Nephron (organoid): ENCODE measurements at regions not wholly inside any gene's neighbourhood (a gene's known extent, or its start where the extent isn't known, plus 50 kb on each side); places are given as distances from the start of the nearest gene placed in this dataset.

Experiments used
- H3K27ac Mint-ChIP-seq, 3 experiments: 2 replicates each; pipeline ENCODE4 v1.8.0; 2020; ENCODE audit warnings: mixed read lengths in 3 of 3, mild to moderate bottlenecking in 2 of 3, moderate library complexity in 1 of 3
- H3K27me3 Mint-ChIP-seq: 2 replicates; pipeline ENCODE4 v1.8.0; 2021; ENCODE audit warnings: low read depth, mild to moderate bottlenecking, moderate library complexity, mixed read lengths
- H3K36me3 Mint-ChIP-seq: 2 replicates; pipeline ENCODE4 v1.8.0; 2020; ENCODE audit warnings: low read depth, mixed read lengths
- H3K4me1 Mint-ChIP-seq: 2 replicates; pipeline ENCODE4 v1.8.0; 2020; ENCODE audit warnings: mixed read lengths
- H3K4me3 Mint-ChIP-seq, 3 experiments: 2 replicates each; pipeline ENCODE4 v1.8.0; 2020; ENCODE audit warnings: mild to moderate bottlenecking in 3 of 3, mixed read lengths in 3 of 3, moderate library complexity in 2 of 3
- H3K9me3 Mint-ChIP-seq: 2 replicates; pipeline ENCODE4 v1.8.0; 2020; ENCODE audit warnings: mixed read lengths
- CTCF ChIP-seq, 3 experiments: fragments of 200-600 bp; sonication (generic); IDR thresholded peaks; one replicate each; pipeline ENCODE4 v1.5.0; 2021; ENCODE audit warnings: antibody characterized with exemption in 3 of 3; ENCODE audit not compliant: unreplicated experiment in 3 of 3

DNA sequence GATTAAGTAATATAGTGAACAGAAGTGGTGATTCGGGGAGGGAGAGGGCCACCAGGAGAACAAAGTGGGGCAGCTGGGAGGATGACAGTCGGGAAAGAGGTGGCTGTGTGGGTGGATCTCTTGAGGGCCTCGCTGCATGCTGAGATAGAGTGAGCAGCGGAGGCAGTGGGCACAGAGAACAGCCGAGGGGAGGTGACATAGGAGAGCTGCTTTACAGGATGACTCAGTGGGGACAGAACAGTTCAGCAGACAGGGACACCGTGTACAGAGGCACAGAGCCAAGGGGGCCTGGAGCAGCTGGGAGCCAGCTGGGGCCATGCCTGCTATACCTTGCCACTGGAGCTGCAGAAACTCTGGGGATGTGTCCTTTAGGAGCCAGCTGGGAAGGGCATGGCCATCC, 273.9 kb downstream of the GADD45G start:
- H3K36me3 Mint-ChIP-seq, result no peaks in the 10 kb centered on the region
- TF ChIP-seq CTCF (IDR thresholded peaks at IDR 0.05; ENCODE audit: unreplicated experiment in 3 of 3), result no peak

GRCh38 chr9:89879276-89879675, 274.5 kb downstream of the GADD45G start:
- peaks cover 22% of the 10 kb centered on the region for H3K4me1 Mint-ChIP-seq
- H3K36me3 Mint-ChIP-seq, result no peaks in the 10 kb centered on the region
- H3K9me3 Mint-ChIP-seq, result no peaks in the 10 kb centered on the region
- H3K27me3 Mint-ChIP-seq, result peaks cover 3% of the 10 kb centered on the region
- H3K4me3 Mint-ChIP-seq, result no peak overlapping the region
- no peak for TF ChIP-seq CTCF (IDR thresholded peaks at IDR 0.05; ENCODE audit: unreplicated experiment in 3 of 3)
- H3K27ac Mint-ChIP-seq, result peak overlapping the region in 2 of 3 experiments; percentile 15 to 45

More for the DNA sequence above, 273.9 kb downstream of the GADD45G start:
- peak overlapping the region in 1 of 3 experiments; percentile 6 for H3K27ac Mint-ChIP-seq
- peaks cover 22% of the 10 kb centered on the region for H3K4me1 Mint-ChIP-seq
- H3K27me3 Mint-ChIP-seq, result peaks cover 3% of the 10 kb centered on the region
- H3K9me3 Mint-ChIP-seq, result no peaks in the 10 kb centered on the region
- H3K4me3 Mint-ChIP-seq, result no peak overlapping the region

DNA sequence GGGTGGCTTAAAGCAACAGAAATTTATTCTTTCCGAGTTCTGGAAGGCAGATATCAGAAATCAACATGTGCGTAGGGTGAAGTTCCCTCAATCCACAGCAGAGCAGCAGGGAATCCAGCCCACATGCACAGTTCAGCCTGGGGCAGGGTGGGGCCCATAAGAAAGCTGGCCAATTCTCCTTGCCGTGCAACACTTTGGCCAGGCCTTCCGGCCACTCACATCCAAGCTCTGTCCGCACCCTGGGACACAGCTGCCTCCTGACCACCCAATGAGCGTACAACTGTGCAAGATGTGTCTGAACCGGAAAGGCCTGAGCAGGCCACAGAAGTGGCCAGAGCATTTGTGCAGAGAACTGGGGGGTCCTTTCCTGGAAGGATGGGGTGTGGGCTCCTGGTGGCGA, 274.9 kb downstream of the GADD45G start:
- H3K4me1 Mint-ChIP-seq, result peaks cover 18% of the 10 kb centered on the region
- H3K27me3 Mint-ChIP-seq, result peaks cover 3% of the 10 kb centered on the region
- H3K27ac Mint-ChIP-seq, result peak overlapping the region in 2 of 3 experiments; percentile 15 to 45
- TF ChIP-seq CTCF (IDR thresholded peaks at IDR 0.05; ENCODE audit: unreplicated experiment in 3 of 3), result no peak
- H3K4me3 Mint-ChIP-seq, result no peak overlapping the region
- H3K36me3 Mint-ChIP-seq, result no peaks in the 10 kb centered on the region
- no peaks in the 10 kb centered on the region for H3K9me3 Mint-ChIP-seq

DNA sequence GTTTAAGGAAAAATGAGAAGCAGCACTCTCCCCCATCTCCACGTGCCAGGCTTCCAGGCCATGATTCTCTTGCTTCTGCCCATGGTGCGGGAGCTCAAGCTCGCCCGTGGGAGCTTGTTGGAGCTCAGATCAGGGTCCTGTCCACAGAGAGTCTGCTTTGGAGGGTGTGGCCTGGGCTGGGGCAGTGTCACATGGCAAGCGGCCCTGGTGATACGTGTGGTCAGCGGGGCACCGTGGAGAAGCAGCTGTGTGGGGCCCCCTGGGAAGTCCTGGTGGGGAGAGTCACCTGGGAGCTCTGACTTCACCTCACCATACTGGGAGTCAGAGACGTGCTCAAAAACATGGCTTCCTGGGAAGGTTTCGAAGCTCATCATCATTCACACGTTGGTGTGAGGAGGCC, 275.3 kb downstream of the GADD45G start:
- Mint-ChIP-seq H3K36me3 (no peaks in the 10 kb centered on the region), H3K27me3 (peaks cover 4% of the 10 kb centered on the region), H3K9me3 (no peaks in the 10 kb centered on the region), H3K4me1 (peaks cover 13% of the 10 kb centered on the region), H3K27ac (no peak overlapping the region), H3K4me3 (no peak overlapping the region)
- TF ChIP-seq CTCF (IDR thresholded peaks at IDR 0.05; ENCODE audit: unreplicated experiment in 3 of 3), result no peak

- Mint-ChIP-seq H3K27ac (no peak overlapping the region), H3K27me3 (peaks cover 9% of the 10 kb centered on the region), H3K4me3 (no peak overlapping the region), H3K4me1 (peaks cover 8% of the 10 kb centered on the region), H3K36me3 (no peaks in the 10 kb centered on the region), H3K9me3 (no peaks in the 10 kb centered on the region)
- no peak for TF ChIP-seq CTCF (IDR thresholded peaks at IDR 0.05; ENCODE audit: unreplicated experiment in 3 of 3)
These were observed 275.9 kb downstream of the GADD45G start for GRCh38 chr9:89880721-89881120.

- H3K27ac Mint-ChIP-seq, result no peak overlapping the region
- H3K9me3 Mint-ChIP-seq, result no peaks in the 10 kb centered on the region
- no peaks in the 10 kb centered on the region for H3K36me3 Mint-ChIP-seq
- no peak overlapping the region for H3K4me3 Mint-ChIP-seq
- no peak for TF ChIP-seq CTCF (IDR thresholded peaks at IDR 0.05; ENCODE audit: unreplicated experiment in 3 of 3)
- H3K27me3 Mint-ChIP-seq, result peaks cover 6% of the 10 kb centered on the region
- H3K4me1 Mint-ChIP-seq, result peaks cover 10% of the 10 kb centered on the region
These were observed 276.6 kb downstream of the GADD45G start for GRCh38 chr9:89881431-89881830.
